ENCODE measurements at regions not wholly inside any gene's neighbourhood (a gene's known extent, or its start where the extent isn't known, plus 50 kb on each side); places are given as distances from the start of the nearest gene placed in this dataset.

GRCh38 chr7:155973451-155973997, 161.3 kb upstream of the SHH start:
- Mint-ChIP-seq H3K27me3 (ENCODE audit: low read depth in 2 of 2) (peaks cover 0 to 4% of the 10 kb centered on the region in 2 donors), H3K27ac (no peak overlapping the region), H3K4me1 (no peaks in the 10 kb centered on the region), H3K4me3 (no peak overlapping the region), H3K9me3 (no peaks in the 10 kb centered on the region), H3K36me3 (no peaks in the 10 kb centered on the region)
- intact Hi-C loops (cut with micrococcal nuclease), result no loop called here
- H3K4me1 ChIP-seq (ENCODE audit: control insufficient read depth, insufficient read depth, low read length), result no peaks in the 10 kb centered on the region
- H3K9me3 ChIP-seq (ENCODE audit: control insufficient read depth, insufficient read depth, low read length), result no peaks in the 10 kb centered on the region
- ATAC-seq, result no peak
- WGBS (ENCODE audit: insufficient coverage), result 87% methylated on average over 15 of the region's 15 CpGs
- TF ChIP-seq CTCF (IDR thresholded peaks at IDR 0.05), result no peak
- H3K36me3 ChIP-seq (ENCODE audit: control insufficient read depth, insufficient read depth, low read length), result no peaks in the 10 kb centered on the region
- no peak overlapping the region for H3K27ac ChIP-seq (ENCODE audit: low read length)
- H3K27me3 ChIP-seq (ENCODE audit: control insufficient read depth, insufficient read depth, low read length), result no peaks in the 10 kb centered on the region
- no peak overlapping the region for H3K4me3 ChIP-seq (ENCODE audit: low read length)
- DNase-seq, result no peak

- Histone ChIP-seq H3K4me3 (ENCODE audit: low read length) (no peak overlapping the region), H3K36me3 (ENCODE audit: control insufficient read depth, insufficient read depth, low read length) (no peaks in the 10 kb centered on the region), H3K4me1 (ENCODE audit: control insufficient read depth, insufficient read depth, low read length) (no peaks in the 10 kb centered on the region), H3K27ac (ENCODE audit: low read length) (no peak overlapping the region), H3K9me3 (ENCODE audit: control insufficient read depth, insufficient read depth, low read length) (no peaks in the 10 kb centered on the region), H3K27me3 (ENCODE audit: control insufficient read depth, insufficient read depth, low read length) (no peaks in the 10 kb centered on the region)
- no peak overlapping the region for H3K27ac Mint-ChIP-seq
- WGBS (ENCODE audit: insufficient coverage), result 84% methylated on average over 13 of the region's 13 CpGs
- ATAC-seq (no peak), DNase-seq (no peak)
- H3K4me3 Mint-ChIP-seq, result no peak overlapping the region
- H3K27me3 Mint-ChIP-seq (ENCODE audit: low read depth in 2 of 2), result peaks cover 0 to 4% of the 10 kb centered on the region in 2 donors
- no peaks in the 10 kb centered on the region for H3K4me1 Mint-ChIP-seq
- TF ChIP-seq CTCF (IDR thresholded peaks at IDR 0.05), result no peak
- H3K9me3 Mint-ChIP-seq, result no peaks in the 10 kb centered on the region
- H3K36me3 Mint-ChIP-seq, result no peaks in the 10 kb centered on the region
- intact Hi-C loops (cut with micrococcal nuclease), result no loop called here
Observed at GRCh38 chr7:155972651-155973390, 160.6 kb upstream of the SHH start.

GRCh38 chr7:155972247-155972646, 160.0 kb upstream of the SHH start:
- Mint-ChIP-seq H3K4me3 (no peak overlapping the region), H3K9me3 (no peaks in the 10 kb centered on the region), H3K36me3 (no peaks in the 10 kb centered on the region), H3K4me1 (no peaks in the 10 kb centered on the region), H3K27ac (no peak overlapping the region), H3K27me3 (ENCODE audit: low read depth in 2 of 2) (peaks cover 0 to 4% of the 10 kb centered on the region in 2 donors)
- Histone ChIP-seq H3K4me1 (ENCODE audit: control insufficient read depth, insufficient read depth, low read length) (no peaks in the 10 kb centered on the region), H3K27ac (ENCODE audit: low read length) (no peak overlapping the region), H3K9me3 (ENCODE audit: control insufficient read depth, insufficient read depth, low read length) (no peaks in the 10 kb centered on the region), H3K4me3 (ENCODE audit: low read length) (no peak overlapping the region), H3K27me3 (ENCODE audit: control insufficient read depth, insufficient read depth, low read length) (no peaks in the 10 kb centered on the region), H3K36me3 (ENCODE audit: control insufficient read depth, insufficient read depth, low read length) (no peaks in the 10 kb centered on the region)
- ATAC-seq (no peak), DNase-seq (no peak)
- whole genome bisulfite sequencing (ENCODE audit: insufficient coverage), result 93% methylated on average over 8 of the region's 8 CpGs
- TF ChIP-seq CTCF (IDR thresholded peaks at IDR 0.05), result no peak
- intact Hi-C loops (cut with micrococcal nuclease), result no loop called here

All from natural killer cell (primary cell).